Right ventricle myocardium superior (tissue), 1 donor: ENCODE measurements at regions not wholly inside any gene's neighbourhood (a gene's known extent, or its start where the extent isn't known, plus 50 kb on each side); places are given as distances from the start of the nearest gene placed in this dataset.

Experiments
- ATAC-seq: fragments of 200-7000 bp; cut with Tn5 transposase; one replicate; pipeline ENCODE4 v1.9.1; 2020; ENCODE audit warnings: mild to moderate bottlenecking; ENCODE audit not compliant: poor library complexity
- DNase-seq: peaks from one replicate; pipeline ENCODE4 v3.0.0-alpha.2; 2020
- intact Hi-C: fragments of 100-400 bp; cut with DNase I; formaldehyde crosslinking; loops from one replicate; pipeline ENCODE4 v1.11.2; 2022
- donor health status: DM: no; HTN: yes; CAD: no; lungs with severe emphysema.

- intact Hi-C loops, result no loop called here
- DNase-seq, result no peak
- ATAC-seq, result no peak
These were observed 530.4 kb upstream of the BTBD3 start for GRCh38 chr20:11387189-11387754.

GRCh38 chr20:11389186-11389585, 528.5 kb upstream of the BTBD3 start:
- intact Hi-C loops, result no loop called here
- ATAC-seq, result no peak
- DNase-seq, result no peak

- no peak for DNase-seq
- intact Hi-C loops, result no loop called here
- ATAC-seq, result no peak
These were observed 526.1 kb upstream of the BTBD3 start for GRCh38 chr20:11391591-11391990.

GRCh38 chr20:11394145-11394833, 523.4 kb upstream of the BTBD3 start:
- DNase-seq (no peak), ATAC-seq (no peak)
- intact Hi-C loops, result no loop called here

GRCh38 chr20:11395581-11395980, 522.1 kb upstream of the BTBD3 start:
- DNase-seq, result no peak
- intact Hi-C loops, result no loop called here
- ATAC-seq, result no peak

- ATAC-seq (no peak), DNase-seq (no peak)
- intact Hi-C loops, result no loop called here
These were observed 515.7 kb upstream of the BTBD3 start for GRCh38 chr20:11401988-11402387.

GRCh38 chr20:11403711-11404110, 514.0 kb upstream of the BTBD3 start:
- intact Hi-C loops, result no loop called here
- DNase-seq, result no peak
- ATAC-seq, result no peak

- intact Hi-C loops, result no loop called here
- ATAC-seq, result no peak
- no peak for DNase-seq
These were observed 510.8 kb upstream of the BTBD3 start for GRCh38 chr20:11406877-11407276.

- intact Hi-C loops, result no loop called here
- ATAC-seq, result no peak
- DNase-seq, result no peak
These were observed 508.1 kb upstream of the BTBD3 start for GRCh38 chr20:11409561-11409960.

GRCh38 chr20:11411765-11412164, 505.9 kb upstream of the BTBD3 start:
- no peak for ATAC-seq
- intact Hi-C loops, result no loop called here
- no peak for DNase-seq

- intact Hi-C loops, result no loop called here
- no peak for DNase-seq
- no peak for ATAC-seq
These were observed 490.7 kb upstream of the BTBD3 start for GRCh38 chr20:11426948-11427347.

- intact Hi-C loops, result no loop called here
- ATAC-seq (no peak), DNase-seq (no peak)
These were observed 488.5 kb upstream of the BTBD3 start for GRCh38 chr20:11429168-11429567.

- ATAC-seq (no peak), DNase-seq (no peak)
- intact Hi-C loops, result no loop called here
These were observed 487.7 kb upstream of the BTBD3 start for GRCh38 chr20:11429889-11430519.

GRCh38 chr20:11430652-11431051, 487.0 kb upstream of the BTBD3 start:
- intact Hi-C loops, result no loop called here
- no peak for ATAC-seq
- DNase-seq, result no peak

- DNase-seq, result no peak
- intact Hi-C loops, result no loop called here
These were observed 486.1 kb upstream of the BTBD3 start for GRCh38 chr20:11431621-11432020.

GRCh38 chr20:11432407-11432806, 485.3 kb upstream of the BTBD3 start:
- ATAC-seq (no peak), DNase-seq (no peak)
- intact Hi-C loops, result no loop called here

More at GRCh38 chr20:11431621-11432020, 486.1 kb upstream of the BTBD3 start:
- ATAC-seq, result no peak

- ATAC-seq (no peak), DNase-seq (no peak)
- intact Hi-C loops, result no loop called here
These were observed 481.4 kb upstream of the BTBD3 start for GRCh38 chr20:11436113-11436905.

GRCh38 chr20:11437090-11437489, 480.6 kb upstream of the BTBD3 start:
- intact Hi-C loops, result no loop called here
- ATAC-seq, result no peak
- DNase-seq, result no peak

- no peak for ATAC-seq
- no peak for DNase-seq
- intact Hi-C loops, result no loop called here
These were observed 479.9 kb upstream of the BTBD3 start for GRCh38 chr20:11437611-11438380.
